Bronchial epithelial cell (primary cell): ENCODE measurements at regions not wholly inside any gene's neighbourhood (a gene's known extent, or its start where the extent isn't known, plus 50 kb on each side); places are given as distances from the start of the nearest gene placed in this dataset.
A peak's percentile ranks its signal among the peaks of the same experiment; 100 is the strongest.

Experiments
- DNase-seq: peaks from one replicate; pipeline ENCODE4 v3.0.0-alpha.2; 2010; ENCODE audit warnings: low read depth
- FAIRE-seq: peaks from 2 replicates; lab custom pipeline; 2011; peaks lifted over from hg19 to GRCh38; lab: Jason Lieb, UNC
- H3K27me3 ChIP-seq: 2 replicates; pipeline ENCODE4 v1.5.1; 2011; ENCODE audit warnings: low read length; ENCODE audit not compliant: control insufficient read depth, insufficient read depth
- H3K36me3 ChIP-seq: 2 replicates; pipeline ENCODE4 v1.5.1; 2011; ENCODE audit warnings: low read length; ENCODE audit not compliant: control insufficient read depth, insufficient read depth
- H3K4me3 ChIP-seq: 2 replicates; pipeline ENCODE4 v1.5.1; 2011; ENCODE audit warnings: mild to moderate bottlenecking, low read depth, low read length, control low read depth
- TF ChIP-seq, protein P1 (sequence below): IDR thresholded peaks from 2 replicates; pipeline ENCODE4 v1.5.1; 2011; ENCODE audit warnings: mild to moderate bottlenecking, moderate library complexity, low read length, control low read depth, inconsistent platforms; ENCODE audit not compliant: insufficient read depth, severe bottlenecking

DNA sequence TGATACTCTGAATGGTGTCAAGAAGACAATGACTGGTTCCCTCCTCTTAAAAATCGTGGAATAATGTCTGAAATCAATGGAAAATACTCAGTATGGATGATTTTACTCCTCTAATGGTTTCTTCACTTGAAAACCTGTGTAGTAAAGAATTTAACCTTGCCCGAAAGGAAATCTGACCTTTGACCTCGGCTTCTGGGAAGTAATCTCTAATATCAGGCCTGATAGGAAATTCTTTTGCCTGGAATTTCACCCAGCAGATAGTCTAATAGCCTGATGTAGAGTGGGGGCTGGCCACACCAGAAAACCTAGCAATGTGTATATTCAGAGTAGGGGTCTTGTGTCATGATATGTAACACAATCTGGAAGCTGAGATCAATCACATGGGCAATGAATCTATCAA is 91.5 kb upstream of the GOLIM4 start:
- H3K36me3 ChIP-seq = no peaks in the 10 kb centered on the region
- no peak for FAIRE-seq
- TF ChIP-seq, protein P1, sequence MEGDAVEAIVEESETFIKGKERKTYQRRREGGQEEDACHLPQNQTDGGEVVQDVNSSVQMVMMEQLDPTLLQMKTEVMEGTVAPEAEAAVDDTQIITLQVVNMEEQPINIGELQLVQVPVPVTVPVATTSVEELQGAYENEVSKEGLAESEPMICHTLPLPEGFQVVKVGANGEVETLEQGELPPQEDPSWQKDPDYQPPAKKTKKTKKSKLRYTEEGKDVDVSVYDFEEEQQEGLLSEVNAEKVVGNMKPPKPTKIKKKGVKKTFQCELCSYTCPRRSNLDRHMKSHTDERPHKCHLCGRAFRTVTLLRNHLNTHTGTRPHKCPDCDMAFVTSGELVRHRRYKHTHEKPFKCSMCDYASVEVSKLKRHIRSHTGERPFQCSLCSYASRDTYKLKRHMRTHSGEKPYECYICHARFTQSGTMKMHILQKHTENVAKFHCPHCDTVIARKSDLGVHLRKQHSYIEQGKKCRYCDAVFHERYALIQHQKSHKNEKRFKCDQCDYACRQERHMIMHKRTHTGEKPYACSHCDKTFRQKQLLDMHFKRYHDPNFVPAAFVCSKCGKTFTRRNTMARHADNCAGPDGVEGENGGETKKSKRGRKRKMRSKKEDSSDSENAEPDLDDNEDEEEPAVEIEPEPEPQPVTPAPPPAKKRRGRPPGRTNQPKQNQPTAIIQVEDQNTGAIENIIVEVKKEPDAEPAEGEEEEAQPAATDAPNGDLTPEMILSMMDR = no peak
- no peak overlapping the region for H3K4me3 ChIP-seq
- no peak for DNase-seq
- no peaks in the 10 kb centered on the region for H3K27me3 ChIP-seq

DNA sequence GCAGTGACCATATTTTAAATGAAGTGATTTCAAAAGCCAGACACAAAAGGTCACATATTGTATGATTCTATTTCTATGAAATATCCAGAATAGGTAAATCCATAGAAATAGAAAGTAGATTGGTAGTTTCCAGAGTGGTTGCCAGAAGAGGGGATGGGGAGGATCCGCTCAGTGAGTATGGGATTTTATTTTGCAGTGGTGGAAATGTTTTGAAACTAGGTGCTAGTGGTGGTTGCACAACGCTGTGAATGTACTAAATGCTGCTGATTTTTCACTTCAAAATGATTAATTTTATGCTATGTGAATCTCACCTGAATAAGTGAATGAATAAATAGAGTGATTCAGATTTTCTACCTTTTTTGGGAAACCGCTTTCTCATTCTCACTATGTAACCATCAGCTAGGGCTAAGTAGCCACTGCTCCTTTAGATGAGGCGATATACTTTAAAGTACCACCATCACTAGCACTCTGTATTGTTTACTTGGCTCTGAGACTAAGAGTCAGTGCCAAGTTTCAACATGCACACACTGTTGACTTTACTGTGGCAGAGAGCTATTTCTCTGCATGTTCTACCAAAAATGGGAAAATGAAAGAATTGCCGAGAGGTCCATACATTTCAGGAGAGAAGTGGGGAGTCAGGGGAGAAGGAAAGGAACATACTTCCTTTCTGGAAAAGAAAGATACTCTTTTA is 90.7 kb upstream of the GOLIM4 start:
- Histone ChIP-seq H3K4me3 (no peak overlapping the region), H3K27me3 (no peaks in the 10 kb centered on the region), H3K36me3 (no peaks in the 10 kb centered on the region)
- FAIRE-seq (no peak), DNase-seq (peak; percentile 43)
- TF ChIP-seq, protein P1 = no peak

DNA sequence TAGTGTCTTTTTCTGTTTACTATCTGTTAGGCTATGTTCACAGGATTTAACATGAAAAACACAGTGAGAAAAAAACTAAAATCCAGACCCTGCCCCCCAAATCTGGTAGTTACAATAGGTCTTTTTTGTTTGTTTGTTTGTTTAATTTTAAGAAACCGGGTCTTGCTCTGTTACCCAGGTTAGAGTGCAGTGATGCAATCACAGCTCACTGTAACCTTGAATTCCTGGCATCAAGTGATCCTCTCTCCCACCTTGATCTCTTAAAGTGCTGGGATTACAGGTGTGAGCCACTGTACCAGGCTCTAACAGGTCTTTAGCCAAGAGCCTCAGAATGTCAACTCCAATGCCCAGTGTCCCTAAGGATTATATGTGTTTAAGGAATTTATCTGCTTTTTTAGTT is 88.0 kb upstream of the GOLIM4 start:
- DNase-seq = no peak
- TF ChIP-seq, protein P1 = no peak
- no peaks in the 10 kb centered on the region for H3K36me3 ChIP-seq
- H3K4me3 ChIP-seq = no peak overlapping the region
- no peaks in the 10 kb centered on the region for H3K27me3 ChIP-seq
- no peak for FAIRE-seq

DNA sequence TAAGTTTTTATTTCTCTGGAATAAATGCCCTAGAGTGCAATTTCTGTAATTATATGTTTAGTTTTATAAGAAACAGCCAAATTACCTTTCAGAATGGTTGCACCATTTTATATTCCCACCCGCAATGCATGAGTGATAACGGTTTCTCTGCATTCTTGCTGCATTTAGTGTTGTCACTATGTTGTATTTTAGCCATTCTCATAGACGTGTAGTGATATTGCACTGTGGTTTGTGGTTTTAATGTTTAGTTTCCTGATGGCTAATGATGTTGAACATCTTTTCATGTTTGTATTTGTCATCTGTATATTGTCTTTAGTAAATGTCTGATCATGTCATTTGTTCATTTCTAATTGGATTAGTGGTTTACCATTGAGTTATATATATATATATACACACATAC is 73.0 kb upstream of the GOLIM4 start:
- DNase-seq = no peak
- TF ChIP-seq, protein P1 = no peak
- no peak overlapping the region for H3K4me3 ChIP-seq
- H3K36me3 ChIP-seq = no peaks in the 10 kb centered on the region
- H3K27me3 ChIP-seq = no peaks in the 10 kb centered on the region
- no peak for FAIRE-seq

DNA sequence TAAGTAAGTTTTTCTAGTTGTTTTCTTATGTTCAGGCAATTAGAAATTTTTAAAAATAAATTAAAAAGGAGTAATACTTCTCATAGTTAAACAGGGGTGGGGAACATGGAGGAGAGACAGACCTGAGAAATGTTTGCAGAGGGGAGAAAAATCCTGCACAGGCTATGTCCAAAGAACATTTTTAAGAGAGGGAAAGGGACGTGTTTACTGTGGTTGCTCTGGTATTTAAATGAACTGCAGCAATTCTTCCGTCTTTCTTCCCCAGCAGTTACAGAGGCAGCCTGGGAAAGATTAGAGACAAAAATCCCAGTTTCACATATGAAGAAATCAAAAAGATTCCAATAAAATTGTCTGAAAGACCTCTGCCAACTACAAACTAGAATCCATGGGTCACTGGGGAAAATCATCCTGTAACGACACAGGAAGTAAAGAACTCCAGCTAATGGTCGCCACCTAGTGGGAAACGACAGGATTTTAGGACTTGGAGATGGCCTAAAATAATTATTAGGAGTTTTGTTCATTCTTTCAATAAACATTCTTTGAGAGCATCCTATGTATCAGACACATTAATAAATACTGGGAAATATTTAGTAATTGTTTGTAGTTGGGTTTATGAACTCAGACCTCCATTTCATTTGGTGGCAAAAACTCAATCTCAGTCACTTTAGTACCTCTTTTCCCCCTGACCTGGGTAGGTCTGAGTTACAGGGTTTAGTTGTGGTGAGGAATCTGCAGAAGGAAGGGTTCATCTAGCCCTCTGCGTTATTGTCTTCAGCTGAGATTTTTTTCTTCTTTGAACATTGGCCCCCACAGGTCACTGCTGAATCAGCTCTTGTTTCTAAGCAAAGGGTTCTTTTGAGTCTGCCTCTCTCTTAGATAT is 69.9 kb upstream of the GOLIM4 start:
- Histone ChIP-seq H3K36me3 (no peaks in the 10 kb centered on the region), H3K27me3 (no peaks in the 10 kb centered on the region), H3K4me3 (no peak overlapping the region)
- peak; percentile 73 for DNase-seq
- FAIRE-seq = no peak
- TF ChIP-seq, protein P1 = peak; percentile 44
